IMR-90 (cell line): ENCODE measurements at regions not wholly inside any gene's neighbourhood (a gene's known extent, or its start where the extent isn't known, plus 50 kb on each side); places are given as distances from the start of the nearest gene placed in this dataset.

Experiments
- ATAC-seq: fragments of 200-7000 bp; cut with Tn5 transposase; 2 replicates; pipeline ENCODE4 v1.9.1; 2020; ENCODE audit warnings: low read depth, mild to moderate bottlenecking, moderate library complexity
- BruUV-seq: library from RNA; stranded (reverse); fragments of 400-500 nt; replicated peaks from 2 replicates; lab custom pipeline; 2021; lab: Mats Ljungman, UMichigan
- CTCF ChIA-PET: fragments of 300-600 bp; formaldehyde crosslinking; extraction: SDS; loops from one replicate; lab custom pipeline; 2021; ENCODE audit warnings: antibody characterized with exemption; lab: Yijun Ruan, JAX
- POLR2A ChIA-PET: fragments of 300-600 bp; sonication (Branson Sonifier 250); formaldehyde crosslinking; loops from one replicate; lab custom pipeline; 2022; ENCODE audit warnings: antibody characterized with exemption; ENCODE audit not compliant: unreplicated experiment; lab: Charles Lee
- DNase-seq: peaks from one replicate; pipeline ENCODE4 v3.0.0; 2013
- H2AFZ ChIP-seq: replicated peaks from 2 replicates; pipeline ENCODE3; 2013; ENCODE audit warnings: low read length, mild to moderate bottlenecking; ENCODE audit not compliant: poor library complexity
- H2AK5ac ChIP-seq: 2 replicates; pipeline ENCODE4 v1.6.1; 2013; ENCODE audit warnings: low read depth, low read length, inconsistent platforms
- H2AK9ac ChIP-seq: replicated peaks from 2 replicates; pipeline ENCODE3; 2013; ENCODE audit warnings: mild to moderate bottlenecking, low read depth, low read length, moderate library complexity; ENCODE audit not compliant: poor library complexity
- H2BK120ac ChIP-seq: 2 replicates; pipeline ENCODE4 v1.6.1; 2013; ENCODE audit warnings: low read depth, low read length, inconsistent platforms
- H2BK15ac ChIP-seq: 3 replicates; pipeline ENCODE4 v1.6.1; 2013; ENCODE audit warnings: low read depth, low read length, inconsistent platforms
- H2BK20ac ChIP-seq: 2 replicates; pipeline ENCODE4 v1.6.1; 2013; ENCODE audit warnings: low read depth, mild to moderate bottlenecking, inconsistent platforms, low read length, moderate library complexity
- H2BK5ac ChIP-seq: 2 replicates; pipeline ENCODE4 v1.6.1; 2013; ENCODE audit warnings: mild to moderate bottlenecking, low read depth, low read length, inconsistent platforms; ENCODE audit not compliant: poor library complexity, severe bottlenecking
- H3K14ac ChIP-seq: replicated peaks from 2 replicates; pipeline ENCODE4 v1.6.1; 2013; ENCODE audit warnings: low read depth, low read length, inconsistent platforms
- H3K18ac ChIP-seq: 2 replicates; pipeline ENCODE4 v1.6.1; 2013; ENCODE audit warnings: low read depth, low read length, control low read depth
- H3K23ac ChIP-seq: 2 replicates; pipeline ENCODE4 v1.6.1; 2013; ENCODE audit warnings: low read depth, low read length, inconsistent platforms
- H3K27ac ChIP-seq: 2 replicates; pipeline ENCODE4 v1.5.1; 2013; ENCODE audit warnings: mild to moderate bottlenecking, control low read depth, low read length; ENCODE audit not compliant: insufficient read depth
- H3K27me3 ChIP-seq: 2 replicates; pipeline ENCODE4 v1.6.1; 2013; ENCODE audit warnings: low read length; ENCODE audit not compliant: control insufficient read depth, insufficient read depth
- H3K36me3 ChIP-seq: 2 replicates; pipeline ENCODE4 v1.6.1; 2013; ENCODE audit warnings: low read length, mixed read lengths; ENCODE audit not compliant: control insufficient read depth, insufficient read depth
- H3K4ac ChIP-seq: 2 replicates; pipeline ENCODE4 v1.6.1; 2013; ENCODE audit warnings: low read depth, low read length, inconsistent platforms
- H3K4me1 ChIP-seq: 2 replicates; pipeline ENCODE4 v1.6.1; 2013; ENCODE audit warnings: low read length, mixed read lengths; ENCODE audit not compliant: control insufficient read depth, insufficient read depth
- H3K4me2 ChIP-seq: 2 replicates; pipeline ENCODE4 v1.6.1; 2013; ENCODE audit warnings: low read depth, mild to moderate bottlenecking, control low read depth, low read length, moderate library complexity
- H3K4me3 ChIP-seq: 2 replicates; pipeline ENCODE4 v1.5.1; 2013; ENCODE audit warnings: low read depth, mild to moderate bottlenecking, control low read depth, low read length, moderate library complexity; ENCODE audit not compliant: insufficient read depth
- H3K56ac ChIP-seq: 2 replicates; pipeline ENCODE4 v1.6.1; 2013; ENCODE audit warnings: low read length, inconsistent platforms; ENCODE audit not compliant: insufficient read depth; ENCODE audit errors: extremely low read depth
- H3K79me1 ChIP-seq, 2 experiments: 2 replicates each; pipeline ENCODE4 v1.6.1; 2013; ENCODE audit warnings: low read length in 2 of 2, inconsistent platforms in 1 of 2, low read depth in 1 of 2
- H3K9ac ChIP-seq: 2 replicates; pipeline ENCODE4 v1.6.1; 2013; ENCODE audit warnings: low read depth, low read length, control low read depth
- H3K9me1 ChIP-seq: 2 replicates; pipeline ENCODE4 v1.6.1; 2013; ENCODE audit warnings: low read length, inconsistent platforms; ENCODE audit not compliant: insufficient read depth
- H3K9me3 ChIP-seq: 2 replicates; pipeline ENCODE4 v1.6.1; 2013; ENCODE audit warnings: low read length; ENCODE audit not compliant: control insufficient read depth, insufficient read depth
- H4K20me1 ChIP-seq: 2 replicates; pipeline ENCODE4 v1.6.1; 2013; ENCODE audit warnings: low read length, inconsistent platforms; ENCODE audit not compliant: insufficient read depth
- H4K5ac ChIP-seq: 2 replicates; pipeline ENCODE4 v1.6.1; 2013; ENCODE audit warnings: mild to moderate bottlenecking, low read depth, low read length, control low read depth
- H4K8ac ChIP-seq, 2 experiments: 2 replicates each; pipeline ENCODE4 v1.6.1; 2013; ENCODE audit warnings: low read depth in 2 of 2, low read length in 2 of 2, control low read depth in 1 of 2, inconsistent platforms in 1 of 2
- H4K91ac ChIP-seq: 2 replicates; pipeline ENCODE4 v1.6.1; 2013; ENCODE audit warnings: low read depth, low read length, inconsistent platforms; ENCODE audit not compliant: insufficient read depth
- BHLHE40 ChIP-seq: fragments of 150-350 bp; IDR thresholded peaks from 2 replicates; pipeline ENCODE4 v1.6.1; 2016; ENCODE audit warnings: mild to moderate bottlenecking, low read depth, low read length
- CEBPB ChIP-seq: IDR thresholded peaks from 2 replicates; pipeline ENCODE4 v1.6.1; 2012; ENCODE audit warnings: low read depth, low read length, improper control_type of control experiment
- CHD1 ChIP-seq: IDR thresholded peaks from 2 replicates; pipeline ENCODE4 v1.6.1; 2012; ENCODE audit warnings: low read depth, low read length, improper control_type of control experiment
- FOS ChIP-seq: fragments of 150-350 bp; IDR thresholded peaks from 2 replicates; pipeline ENCODE4 v1.6.1; 2016; ENCODE audit warnings: low read depth, low read length
- MAFK ChIP-seq: IDR thresholded peaks from 2 replicates; pipeline ENCODE4 v1.6.1; 2012; ENCODE audit warnings: low read depth, low read length, improper control_type of control experiment
- MAZ ChIP-seq: IDR thresholded peaks from 2 replicates; pipeline ENCODE4 v1.6.1; 2012; ENCODE audit warnings: low read depth, mild to moderate bottlenecking, low read length, improper control_type of control experiment, moderate library complexity, borderline replicate concordance
- MXI1 ChIP-seq: IDR thresholded peaks from 2 replicates; pipeline ENCODE4 v1.6.1; 2012; ENCODE audit warnings: low read depth, mild to moderate bottlenecking, low read length, moderate library complexity, borderline replicate concordance
- NFE2L2 ChIP-seq: fragments of 150-350 bp; IDR thresholded peaks from 2 replicates; pipeline ENCODE4 v1.6.1; 2016; ENCODE audit warnings: low read depth, mild to moderate bottlenecking, low read length
- POLR2A ChIP-seq: IDR thresholded peaks from 2 replicates; pipeline ENCODE4 v1.6.1; 2012; ENCODE audit warnings: mild to moderate bottlenecking, low read depth, low read length
- RAD21 ChIP-seq: IDR thresholded peaks from 2 replicates; pipeline ENCODE4 v1.6.1; 2012; ENCODE audit warnings: low read length, improper control_type of control experiment
- RCOR1 ChIP-seq: IDR thresholded peaks from 2 replicates; pipeline ENCODE4 v1.6.1; 2012; ENCODE audit warnings: mild to moderate bottlenecking, low read length, improper control_type of control experiment; ENCODE audit not compliant: insufficient replicate concordance
- RFX5 ChIP-seq: IDR thresholded peaks from 2 replicates; pipeline ENCODE4 v1.8.0; 2012; ENCODE audit warnings: low read depth, mild to moderate bottlenecking, low read length, moderate library complexity
- SMC3 ChIP-seq: fragments of 150-350 bp; IDR thresholded peaks from 2 replicates; pipeline ENCODE4 v1.6.1; 2016; ENCODE audit warnings: low read depth, mild to moderate bottlenecking, antibody characterized with exemption, low read length, moderate library complexity
- WGBS, 2 experiments: methylation state at CpG; one replicate each; pipeline versions ENCODE4 v1.1.5 to v1.1.7; 2013; ENCODE audit warnings: missing lambda C conversion rate in 2 of 2; ENCODE audit not compliant: insufficient read length in 1 of 2; ENCODE audit errors: extremely low coverage in 2 of 2; 5-methylcytosine and 5-hydroxymethylcytosine counted together
- dilution Hi-C: fragments of 300-500 bp; cut with HindIII; formaldehyde crosslinking; loops from one replicate; pipeline ENCODE4 v1.14.3; 2018; ENCODE audit warnings: low sequenced_read_pairs; ENCODE audit not compliant: unreplicated experiment
- in situ Hi-C: fragments of 300-500 bp; cut with MboI; formaldehyde crosslinking; loops from 3 replicates; pipeline ENCODE4 v1.14.3; 2019; ENCODE audit warnings: low sequenced_read_pairs, inconsistent platforms, mixed read lengths
- intact Hi-C: fragments of 100-400 bp; cut with micrococcal nuclease; formaldehyde crosslinking; loops from 2 replicates; pipeline ENCODE4 v1.10.0; 2022
- TF ChIP-seq, protein P1 (sequence below): fragments of 150-350 bp; IDR thresholded peaks from 2 replicates; pipeline ENCODE4 v1.6.1; 2017; ENCODE audit warnings: mild to moderate bottlenecking, antibody characterized with exemption, low read length, low read depth
- TF ChIP-seq, protein P2 (sequence below): conservative IDR thresholded peaks from 2 replicates; pipeline ENCODE4 v1.5.1; 2012; ENCODE audit warnings: mild to moderate bottlenecking, low read depth, low read length, improper control_type of control experiment
- TF ChIP-seq, protein P3 (sequence below): fragments of 150-350 bp; IDR thresholded peaks from 2 replicates; pipeline ENCODE4 v1.6.1; 2016; ENCODE audit warnings: low read depth, mild to moderate bottlenecking, low read length, moderate library complexity, borderline replicate concordance

DNA sequence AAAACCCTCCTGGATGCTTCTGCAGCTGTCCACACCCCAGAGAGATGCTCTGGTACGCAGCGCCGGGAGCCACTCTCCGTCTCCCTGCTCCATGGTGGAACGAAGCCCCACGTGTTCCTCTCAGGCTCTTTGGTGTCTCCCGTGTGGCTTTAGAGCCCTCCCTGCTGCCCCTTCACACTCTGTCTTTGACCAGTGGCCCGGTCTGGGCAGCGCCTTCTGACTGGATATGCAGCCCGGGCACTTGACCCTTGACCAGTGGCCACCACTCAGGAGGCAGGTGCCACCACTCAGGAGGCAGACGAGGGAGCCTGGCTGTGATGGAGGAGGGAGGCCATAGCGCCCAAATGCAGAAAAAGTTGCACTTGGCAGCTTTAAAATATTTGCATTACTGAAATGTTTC lies 214.5 kb upstream of the SALL3 start:
- H3K4me1 ChIP-seq: no peaks in the 10 kb centered on the region
- H3K9me3 ChIP-seq: peaks cover 59% of the 10 kb centered on the region
- H2BK15ac ChIP-seq: no peak overlapping the region
- no peak overlapping the region for H4K91ac ChIP-seq
- POLR2A ChIA-PET: no interaction called here
- H3K27me3 ChIP-seq: no peaks in the 10 kb centered on the region
- intact Hi-C loops (no loop called here), dilution Hi-C loops (no loop called here), in situ Hi-C loops (no loop called here)
- no peak overlapping the region for H3K4me2 ChIP-seq
- no peaks in the 10 kb centered on the region for H3K79me1 ChIP-seq
- no peak overlapping the region for H3K4me3 ChIP-seq
- no peak overlapping the region for H3K4ac ChIP-seq
- no peak for DNase-seq
- no peak overlapping the region for H2BK20ac ChIP-seq
- H3K9ac ChIP-seq: no peak overlapping the region
- BruUV-seq: no TSS peak
- no peaks in the 10 kb centered on the region for H3K36me3 ChIP-seq
- ATAC-seq: no peak
- no peak overlapping the region for H3K23ac ChIP-seq
- H2AK5ac ChIP-seq: no peak overlapping the region
- H2AFZ ChIP-seq: no peak overlapping the region
- no peak overlapping the region for H2BK120ac ChIP-seq
- H3K27ac ChIP-seq: no peak overlapping the region
- H4K8ac ChIP-seq: no peak overlapping the region
- H3K9me1 ChIP-seq: no peaks in the 10 kb centered on the region
- no peaks in the 10 kb centered on the region for H4K20me1 ChIP-seq
- no peak overlapping the region for H3K14ac ChIP-seq
- CTCF ChIA-PET: no interaction called here
- no peak overlapping the region for H3K18ac ChIP-seq
- no peak overlapping the region for H4K5ac ChIP-seq
- no peak overlapping the region for H2BK5ac ChIP-seq
- no peak overlapping the region for H2AK9ac ChIP-seq
- TF ChIP-seq NFE2L2 (no peak), MXI1 (no peak), RAD21 (no peak), FOS (no peak), SMC3 (no peak), MAFK (no peak), CEBPB (no peak), BHLHE40 (no peak), POLR2A (no peak), CHD1 (no peak), MAZ (no peak), RCOR1 (no peak), RFX5 (no peak)
- TF ChIP-seq, protein P1, sequence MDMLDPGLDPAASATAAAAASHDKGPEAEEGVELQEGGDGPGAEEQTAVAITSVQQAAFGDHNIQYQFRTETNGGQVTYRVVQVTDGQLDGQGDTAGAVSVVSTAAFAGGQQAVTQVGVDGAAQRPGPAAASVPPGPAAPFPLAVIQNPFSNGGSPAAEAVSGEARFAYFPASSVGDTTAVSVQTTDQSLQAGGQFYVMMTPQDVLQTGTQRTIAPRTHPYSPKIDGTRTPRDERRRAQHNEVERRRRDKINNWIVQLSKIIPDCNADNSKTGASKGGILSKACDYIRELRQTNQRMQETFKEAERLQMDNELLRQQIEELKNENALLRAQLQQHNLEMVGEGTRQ: no peak
- TF ChIP-seq, protein P2, sequence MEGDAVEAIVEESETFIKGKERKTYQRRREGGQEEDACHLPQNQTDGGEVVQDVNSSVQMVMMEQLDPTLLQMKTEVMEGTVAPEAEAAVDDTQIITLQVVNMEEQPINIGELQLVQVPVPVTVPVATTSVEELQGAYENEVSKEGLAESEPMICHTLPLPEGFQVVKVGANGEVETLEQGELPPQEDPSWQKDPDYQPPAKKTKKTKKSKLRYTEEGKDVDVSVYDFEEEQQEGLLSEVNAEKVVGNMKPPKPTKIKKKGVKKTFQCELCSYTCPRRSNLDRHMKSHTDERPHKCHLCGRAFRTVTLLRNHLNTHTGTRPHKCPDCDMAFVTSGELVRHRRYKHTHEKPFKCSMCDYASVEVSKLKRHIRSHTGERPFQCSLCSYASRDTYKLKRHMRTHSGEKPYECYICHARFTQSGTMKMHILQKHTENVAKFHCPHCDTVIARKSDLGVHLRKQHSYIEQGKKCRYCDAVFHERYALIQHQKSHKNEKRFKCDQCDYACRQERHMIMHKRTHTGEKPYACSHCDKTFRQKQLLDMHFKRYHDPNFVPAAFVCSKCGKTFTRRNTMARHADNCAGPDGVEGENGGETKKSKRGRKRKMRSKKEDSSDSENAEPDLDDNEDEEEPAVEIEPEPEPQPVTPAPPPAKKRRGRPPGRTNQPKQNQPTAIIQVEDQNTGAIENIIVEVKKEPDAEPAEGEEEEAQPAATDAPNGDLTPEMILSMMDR: no peak
- TF ChIP-seq, protein P3, sequence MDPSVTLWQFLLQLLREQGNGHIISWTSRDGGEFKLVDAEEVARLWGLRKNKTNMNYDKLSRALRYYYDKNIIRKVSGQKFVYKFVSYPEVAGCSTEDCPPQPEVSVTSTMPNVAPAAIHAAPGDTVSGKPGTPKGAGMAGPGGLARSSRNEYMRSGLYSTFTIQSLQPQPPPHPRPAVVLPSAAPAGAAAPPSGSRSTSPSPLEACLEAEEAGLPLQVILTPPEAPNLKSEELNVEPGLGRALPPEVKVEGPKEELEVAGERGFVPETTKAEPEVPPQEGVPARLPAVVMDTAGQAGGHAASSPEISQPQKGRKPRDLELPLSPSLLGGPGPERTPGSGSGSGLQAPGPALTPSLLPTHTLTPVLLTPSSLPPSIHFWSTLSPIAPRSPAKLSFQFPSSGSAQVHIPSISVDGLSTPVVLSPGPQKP: no peak
- 16% methylated on average over 2 of the region's 12 CpGs; no CpG with 5 or more reads in 1 of the 2 experiments for WGBS, 2 experiments
- no peak overlapping the region for H3K56ac ChIP-seq
